ENCODE measurements at regions not wholly inside any gene's neighbourhood (a gene's known extent, or its start where the extent isn't known, plus 50 kb on each side); places are given as distances from the start of the nearest gene placed in this dataset.

DNA sequence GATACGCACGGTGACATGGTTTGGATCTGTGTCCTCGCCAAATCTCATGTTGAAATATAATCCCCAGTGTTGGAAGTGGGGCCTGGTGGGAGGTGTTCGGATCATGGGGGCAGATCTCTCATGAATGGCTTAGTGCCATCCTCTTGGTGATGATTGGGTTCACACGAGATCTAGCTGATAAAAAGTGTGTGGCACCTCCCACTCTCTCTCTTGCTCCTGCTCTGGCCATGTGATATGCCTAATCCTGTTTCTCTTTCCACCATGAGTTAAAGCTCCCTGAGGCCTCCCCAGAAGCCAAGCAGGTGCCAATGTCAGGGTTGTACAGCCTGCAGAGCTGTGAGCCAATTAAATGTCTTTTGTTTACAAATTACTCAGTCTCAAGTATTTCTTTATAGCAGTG lies 303.1 kb upstream of the PLET1 start:
- TF ChIP-seq TMF1 (CRISPR knock-in tag; IDR thresholded peaks at IDR 0.05; ENCODE audit: low read depth) (no peak), ARHGAP35 (CRISPR knock-in tag; IDR thresholded peaks at IDR 0.05; ENCODE audit: borderline replicate concordance) (no peak), FOSL1 (CRISPR knock-in tag; IDR thresholded peaks at IDR 0.05; ENCODE audit: borderline replicate concordance) (no peak), KDM1A (CRISPR knock-in tag; IDR thresholded peaks at IDR 0.05) (no peak), POLR2AphosphoS5 (IDR thresholded peaks at IDR 0.05; ENCODE audit: low read depth, low read length) (no peak), FOXM1 (CRISPR knock-in tag; IDR thresholded peaks at IDR 0.05) (no peak), NR2C2 (CRISPR knock-in tag; IDR thresholded peaks at IDR 0.05; ENCODE audit: borderline replicate concordance) (no peak)
- TF ChIP-seq, protein P1, sequence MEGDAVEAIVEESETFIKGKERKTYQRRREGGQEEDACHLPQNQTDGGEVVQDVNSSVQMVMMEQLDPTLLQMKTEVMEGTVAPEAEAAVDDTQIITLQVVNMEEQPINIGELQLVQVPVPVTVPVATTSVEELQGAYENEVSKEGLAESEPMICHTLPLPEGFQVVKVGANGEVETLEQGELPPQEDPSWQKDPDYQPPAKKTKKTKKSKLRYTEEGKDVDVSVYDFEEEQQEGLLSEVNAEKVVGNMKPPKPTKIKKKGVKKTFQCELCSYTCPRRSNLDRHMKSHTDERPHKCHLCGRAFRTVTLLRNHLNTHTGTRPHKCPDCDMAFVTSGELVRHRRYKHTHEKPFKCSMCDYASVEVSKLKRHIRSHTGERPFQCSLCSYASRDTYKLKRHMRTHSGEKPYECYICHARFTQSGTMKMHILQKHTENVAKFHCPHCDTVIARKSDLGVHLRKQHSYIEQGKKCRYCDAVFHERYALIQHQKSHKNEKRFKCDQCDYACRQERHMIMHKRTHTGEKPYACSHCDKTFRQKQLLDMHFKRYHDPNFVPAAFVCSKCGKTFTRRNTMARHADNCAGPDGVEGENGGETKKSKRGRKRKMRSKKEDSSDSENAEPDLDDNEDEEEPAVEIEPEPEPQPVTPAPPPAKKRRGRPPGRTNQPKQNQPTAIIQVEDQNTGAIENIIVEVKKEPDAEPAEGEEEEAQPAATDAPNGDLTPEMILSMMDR (CRISPR knock-in tag; IDR thresholded peaks at IDR 0.05), result no peak
- TF ChIP-seq, protein P2, sequence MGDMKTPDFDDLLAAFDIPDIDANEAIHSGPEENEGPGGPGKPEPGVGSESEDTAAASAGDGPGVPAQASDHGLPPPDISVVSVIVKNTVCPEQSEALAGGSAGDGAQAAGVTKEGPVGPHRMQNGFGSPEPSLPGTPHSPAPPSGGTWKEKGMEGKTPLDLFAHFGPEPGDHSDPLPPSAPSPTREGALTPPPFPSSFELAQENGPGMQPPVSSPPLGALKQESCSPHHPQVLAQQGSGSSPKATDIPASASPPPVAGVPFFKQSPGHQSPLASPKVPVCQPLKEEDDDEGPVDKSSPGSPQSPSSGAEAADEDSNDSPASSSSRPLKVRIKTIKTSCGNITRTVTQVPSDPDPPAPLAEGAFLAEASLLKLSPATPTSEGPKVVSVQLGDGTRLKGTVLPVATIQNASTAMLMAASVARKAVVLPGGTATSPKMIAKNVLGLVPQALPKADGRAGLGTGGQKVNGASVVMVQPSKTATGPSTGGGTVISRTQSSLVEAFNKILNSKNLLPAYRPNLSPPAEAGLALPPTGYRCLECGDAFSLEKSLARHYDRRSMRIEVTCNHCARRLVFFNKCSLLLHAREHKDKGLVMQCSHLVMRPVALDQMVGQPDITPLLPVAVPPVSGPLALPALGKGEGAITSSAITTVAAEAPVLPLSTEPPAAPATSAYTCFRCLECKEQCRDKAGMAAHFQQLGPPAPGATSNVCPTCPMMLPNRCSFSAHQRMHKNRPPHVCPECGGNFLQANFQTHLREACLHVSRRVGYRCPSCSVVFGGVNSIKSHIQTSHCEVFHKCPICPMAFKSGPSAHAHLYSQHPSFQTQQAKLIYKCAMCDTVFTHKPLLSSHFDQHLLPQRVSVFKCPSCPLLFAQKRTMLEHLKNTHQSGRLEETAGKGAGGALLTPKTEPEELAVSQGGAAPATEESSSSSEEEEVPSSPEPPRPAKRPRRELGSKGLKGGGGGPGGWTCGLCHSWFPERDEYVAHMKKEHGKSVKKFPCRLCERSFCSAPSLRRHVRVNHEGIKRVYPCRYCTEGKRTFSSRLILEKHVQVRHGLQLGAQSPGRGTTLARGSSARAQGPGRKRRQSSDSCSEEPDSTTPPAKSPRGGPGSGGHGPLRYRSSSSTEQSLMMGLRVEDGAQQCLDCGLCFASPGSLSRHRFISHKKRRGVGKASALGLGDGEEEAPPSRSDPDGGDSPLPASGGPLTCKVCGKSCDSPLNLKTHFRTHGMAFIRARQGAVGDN (CRISPR knock-in tag; IDR thresholded peaks at IDR 0.05), result no peak
- TF ChIP-seq, protein P3, sequence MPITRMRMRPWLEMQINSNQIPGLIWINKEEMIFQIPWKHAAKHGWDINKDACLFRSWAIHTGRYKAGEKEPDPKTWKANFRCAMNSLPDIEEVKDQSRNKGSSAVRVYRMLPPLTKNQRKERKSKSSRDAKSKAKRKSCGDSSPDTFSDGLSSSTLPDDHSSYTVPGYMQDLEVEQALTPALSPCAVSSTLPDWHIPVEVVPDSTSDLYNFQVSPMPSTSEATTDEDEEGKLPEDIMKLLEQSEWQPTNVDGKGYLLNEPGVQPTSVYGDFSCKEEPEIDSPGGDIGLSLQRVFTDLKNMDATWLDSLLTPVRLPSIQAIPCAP (CRISPR knock-in tag; IDR thresholded peaks at IDR 0.05; ENCODE audit: low read depth), result no peak
- TF ChIP-seq, protein P4, sequence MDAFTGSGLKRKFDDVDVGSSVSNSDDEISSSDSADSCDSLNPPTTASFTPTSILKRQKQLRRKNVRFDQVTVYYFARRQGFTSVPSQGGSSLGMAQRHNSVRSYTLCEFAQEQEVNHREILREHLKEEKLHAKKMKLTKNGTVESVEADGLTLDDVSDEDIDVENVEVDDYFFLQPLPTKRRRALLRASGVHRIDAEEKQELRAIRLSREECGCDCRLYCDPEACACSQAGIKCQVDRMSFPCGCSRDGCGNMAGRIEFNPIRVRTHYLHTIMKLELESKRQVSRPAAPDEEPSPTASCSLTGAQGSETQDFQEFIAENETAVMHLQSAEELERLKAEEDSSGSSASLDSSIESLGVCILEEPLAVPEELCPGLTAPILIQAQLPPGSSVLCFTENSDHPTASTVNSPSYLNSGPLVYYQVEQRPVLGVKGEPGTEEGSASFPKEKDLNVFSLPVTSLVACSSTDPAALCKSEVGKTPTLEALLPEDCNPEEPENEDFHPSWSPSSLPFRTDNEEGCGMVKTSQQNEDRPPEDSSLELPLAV (CRISPR knock-in tag; conservative IDR thresholded peaks at IDR 0.05; ENCODE audit: low read depth), result no peak

Data from HepG2 (cell line).